Transverse colon (tissue), 4 donors: ENCODE measurements at regions not wholly inside any gene's neighbourhood (a gene's known extent, or its start where the extent isn't known, plus 50 kb on each side); places are given as distances from the start of the nearest gene placed in this dataset.

Source experiments
- DNase-seq: peaks from one replicate; pipeline ENCODE4 v3.0.0-alpha.2; 2019
- H3K27ac ChIP-seq, 4 donors: fragments of 200-600 bp; sonication (generic); 2 replicates each; pipeline ENCODE4 v1.5.1; 2016 to 2018; ENCODE audit warnings: inconsistent platforms in 4 of 4
- H3K27me3 ChIP-seq: fragments of 200-600 bp; sonication (generic); 2 replicates; pipeline ENCODE4 v1.5.1; 2017; ENCODE audit warnings: inconsistent platforms
- H3K36me3 ChIP-seq, 4 donors: fragments of 200-600 bp; sonication (generic); 2 replicates each; pipeline ENCODE4 v1.5.1; 2017 to 2019; ENCODE audit warnings: inconsistent platforms in 4 of 4
- H3K4me1 ChIP-seq, 4 donors: fragments of 200-600 bp; sonication (generic); 2 replicates each; pipeline ENCODE4 v1.5.1; 2017 to 2020; ENCODE audit warnings: inconsistent platforms in 4 of 4
- H3K4me3 ChIP-seq, 4 donors: fragments of 200-600 bp; sonication (generic); 1 replicate in 1 of 4; 2 replicates in 3 of 4; pipeline versions ENCODE4 v1.5.1 to v1.6.1; 2017 to 2019; ENCODE audit warnings: inconsistent platforms in 4 of 4
- H3K9me3 ChIP-seq, 2 donors: fragments of 200-600 bp; sonication (generic); 2 replicates each; pipeline ENCODE4 v1.5.1; 2017 to 2019; ENCODE audit warnings: inconsistent platforms in 2 of 2
- CTCF ChIP-seq, 5 experiments: fragments of 200-600 bp in 3 of 5; fragments of 450-650 bp in 2 of 5; sonication (generic) in 3 of 5; IDR thresholded peaks; 1 replicate in 2 of 5; 2 replicates in 3 of 5; pipeline ENCODE4 v1.5.1; 2016 to 2017; ENCODE audit warnings: antibody characterized with exemption in 5 of 5, inconsistent platforms in 3 of 5, mild to moderate bottlenecking in 2 of 5, moderate library complexity in 1 of 5
- EP300 ChIP-seq: sonication (generic); formaldehyde crosslinking; IDR thresholded peaks from one replicate; pipeline ENCODE4 v1.6.1; 2017; ENCODE audit warnings: antibody characterized with exemption, low read depth
- POLR2A ChIP-seq: fragments of 450-650 bp; IDR thresholded peaks from one replicate; pipeline ENCODE4 v1.6.1; 2016; ENCODE audit warnings: antibody characterized with exemption, mild to moderate bottlenecking, moderate library complexity
- POLR2AphosphoS5 ChIP-seq, 3 donors: sonication (generic); formaldehyde crosslinking; IDR thresholded peaks; one replicate each; pipeline ENCODE4 v1.6.1; 2016; ENCODE audit warnings: antibody characterized with exemption in 3 of 3
- WGBS, 2 donors: methylation state at CpG; one replicate each; pipeline ENCODE4 v1.1.5; 2018; ENCODE audit warnings: low coverage in 1 of 2; 5-methylcytosine and 5-hydroxymethylcytosine counted together
- in situ Hi-C, 4 donors: fragments of 200-750 bp; cut with MboI; loops; one replicate each; pipeline versions ENCODE4 v1.15.0 to v1.15.1; 2017; ENCODE audit warnings: low sequenced_read_pairs in 3 of 4, low pct_ligation_motif_present in 1 of 4, low pct_unique_long_range_greater_than_20kb in 1 of 4
- intact Hi-C: fragments of 100-400 bp; cut with DNase I; formaldehyde crosslinking; loops from one replicate; pipeline ENCODE4 v1.15.1; 2023; ENCODE audit warnings: low total_unique reads

DNA sequence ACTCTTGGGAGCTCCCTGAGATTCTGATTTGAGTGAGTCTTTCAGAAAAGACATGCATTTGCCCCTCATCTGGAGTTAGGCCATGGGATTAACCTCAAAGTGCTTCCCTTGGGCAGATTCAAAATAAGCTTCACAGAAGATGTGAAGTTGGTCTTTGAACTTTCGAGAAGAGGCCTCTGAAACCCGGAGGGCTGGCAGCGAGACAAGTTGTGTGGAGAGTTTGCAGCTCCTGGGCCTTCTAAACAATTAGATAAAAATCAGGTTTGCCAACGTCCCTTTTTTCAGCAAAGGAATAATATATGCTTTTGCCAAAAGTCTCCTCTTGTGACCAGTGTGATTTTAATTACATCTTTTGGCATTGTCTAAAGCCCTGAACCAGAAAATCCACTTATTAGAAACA is 489.7 kb downstream of the SOX11 start:
- intact Hi-C loops, result no loop called here
- no peaks in the 10 kb centered on the region for H3K36me3 ChIP-seq
- WGBS, 2 donors, result 54% methylated on average over 4 of the region's 4 CpGs; no CpG with 5 or more reads in 1 of the 2 donors
- in situ Hi-C loops, result no loop called here
- H3K4me3 ChIP-seq, result no peak overlapping the region
- H3K27me3 ChIP-seq, result no peaks in the 10 kb centered on the region
- DNase-seq, result no peak
- no peaks in the 10 kb centered on the region for H3K9me3 ChIP-seq
- peaks cover 0 to 7% (median 2%) of the 10 kb centered on the region in 4 donors for H3K4me1 ChIP-seq
- no peak overlapping the region for H3K27ac ChIP-seq
- TF ChIP-seq EP300, result no peak
- no peak for TF ChIP-seq POLR2AphosphoS5 (IDR thresholded peaks at IDR 0.05)

DNA sequence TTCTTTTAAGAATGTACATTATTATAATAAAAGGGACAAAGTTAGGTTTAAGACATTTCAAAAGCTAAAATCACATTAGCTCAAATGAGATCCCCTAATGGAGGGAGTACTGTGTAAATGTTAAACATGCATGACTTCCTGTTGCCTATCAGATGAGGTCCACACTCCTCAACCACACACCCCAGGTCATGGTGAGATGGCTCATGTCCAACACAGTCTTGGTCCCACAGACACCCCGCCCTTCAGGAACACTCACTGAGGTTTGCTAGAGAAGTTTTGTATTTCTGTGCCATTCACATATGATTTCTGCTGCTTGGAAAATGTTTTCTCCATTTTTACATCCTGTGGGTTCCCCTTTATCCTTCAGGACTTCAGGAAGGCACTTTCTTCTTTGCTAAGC is 491.0 kb downstream of the SOX11 start:
- no peaks in the 10 kb centered on the region for H3K36me3 ChIP-seq
- in situ Hi-C loops (no loop called here), intact Hi-C loops (no loop called here)
- H3K9me3 ChIP-seq, result no peaks in the 10 kb centered on the region
- DNase-seq, result no peak
- peaks cover 0 to 7% (median 2%) of the 10 kb centered on the region in 4 donors for H3K4me1 ChIP-seq
- H3K4me3 ChIP-seq, result no peak overlapping the region
- no peak for TF ChIP-seq EP300
- TF ChIP-seq POLR2AphosphoS5 (IDR thresholded peaks at IDR 0.05), result no peak
- no peak for TF ChIP-seq CTCF (IDR thresholded peaks at IDR 0.05)
- no peak for TF ChIP-seq POLR2A
- H3K27me3 ChIP-seq, result no peaks in the 10 kb centered on the region
- H3K27ac ChIP-seq, result no peak overlapping the region
- WGBS, 2 donors, result 62 to 74% methylated on average over 1 of the region's 1 CpG

- peaks cover 0 to 7% (median 2%) of the 10 kb centered on the region in 4 donors for H3K4me1 ChIP-seq
- H3K9me3 ChIP-seq, result no peaks in the 10 kb centered on the region
- in situ Hi-C loops (no loop called here), intact Hi-C loops (no loop called here)
- H3K27ac ChIP-seq, result no peak overlapping the region
- no peak overlapping the region for H3K4me3 ChIP-seq
- no peak for TF ChIP-seq POLR2AphosphoS5 (IDR thresholded peaks at IDR 0.05)
- no peak for TF ChIP-seq POLR2A
- no peak for TF ChIP-seq EP300
- no peak for TF ChIP-seq CTCF (IDR thresholded peaks at IDR 0.05)
- DNase-seq, result no peak
- 65 to 72% methylated on average over 11 to 13 of the region's 13 CpGs for WGBS, 2 donors
- no peaks in the 10 kb centered on the region for H3K36me3 ChIP-seq
- H3K27me3 ChIP-seq, result no peaks in the 10 kb centered on the region
Measured at GRCh38 chr2:6184532-6185292, 492.5 kb downstream of the SOX11 start.

DNA sequence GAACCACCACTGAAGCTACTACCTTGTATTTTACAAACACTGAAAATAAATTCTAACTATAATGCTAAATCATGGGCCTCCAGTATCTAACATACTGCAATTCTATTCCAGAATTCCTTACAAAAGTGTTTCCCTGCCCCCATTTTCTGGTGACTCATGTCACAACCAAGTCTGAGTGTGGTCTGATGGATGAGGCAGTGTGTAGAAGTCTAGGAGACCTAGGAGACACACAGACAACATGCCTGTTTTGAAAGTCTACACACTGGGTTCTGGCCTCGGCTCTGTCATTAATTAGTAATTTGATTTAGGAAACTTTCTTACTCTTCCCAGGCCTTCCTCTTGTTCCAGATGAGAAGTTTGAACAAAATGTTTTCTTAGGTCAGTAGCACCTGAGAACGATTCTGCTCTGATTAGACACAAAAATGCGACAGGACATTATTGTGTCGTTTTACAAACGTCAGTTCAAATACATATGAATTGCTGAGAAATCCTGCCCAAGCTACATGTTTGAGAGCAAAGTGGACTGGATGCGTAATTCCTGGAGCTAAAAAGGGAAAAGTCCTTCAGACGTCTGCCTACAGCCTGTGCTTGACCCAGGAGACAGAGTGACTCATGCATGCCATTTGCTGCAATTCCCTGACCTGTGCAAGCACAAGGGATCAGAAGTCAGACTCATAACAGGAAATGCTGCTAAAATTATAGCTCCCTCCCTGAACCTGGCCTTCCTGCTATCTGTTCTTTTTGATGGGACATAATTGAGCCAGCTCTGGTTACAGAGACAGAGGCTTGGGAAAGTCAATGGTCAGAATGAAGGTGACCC is 494.4 kb downstream of the SOX11 start:
- H3K27ac ChIP-seq, result peak overlapping the region in 2 of 4 donors; percentile 11 to 27
- WGBS, 2 donors, result 58 to 65% methylated on average over 6 to 7 of the region's 7 CpGs
- H3K36me3 ChIP-seq, result no peaks in the 10 kb centered on the region
- in situ Hi-C loops, result no loop called here
- peaks cover 0 to 7% (median 2%) of the 10 kb centered on the region in 4 donors for H3K4me1 ChIP-seq
- H3K9me3 ChIP-seq, result no peaks in the 10 kb centered on the region
- H3K4me3 ChIP-seq, result no peak overlapping the region
- no peaks in the 10 kb centered on the region for H3K27me3 ChIP-seq
- no peak for TF ChIP-seq POLR2A
- no peak for TF ChIP-seq EP300
- no peak for TF ChIP-seq CTCF (IDR thresholded peaks at IDR 0.05)
- TF ChIP-seq POLR2AphosphoS5 (IDR thresholded peaks at IDR 0.05), result no peak
- DNase-seq, result peak; percentile 27
- intact Hi-C loops, result no loop called here
